ENCODE measurements at regions not wholly inside any gene's neighbourhood (a gene's known extent, or its start where the extent isn't known, plus 50 kb on each side); places are given as distances from the start of the nearest gene placed in this dataset.

DNA sequence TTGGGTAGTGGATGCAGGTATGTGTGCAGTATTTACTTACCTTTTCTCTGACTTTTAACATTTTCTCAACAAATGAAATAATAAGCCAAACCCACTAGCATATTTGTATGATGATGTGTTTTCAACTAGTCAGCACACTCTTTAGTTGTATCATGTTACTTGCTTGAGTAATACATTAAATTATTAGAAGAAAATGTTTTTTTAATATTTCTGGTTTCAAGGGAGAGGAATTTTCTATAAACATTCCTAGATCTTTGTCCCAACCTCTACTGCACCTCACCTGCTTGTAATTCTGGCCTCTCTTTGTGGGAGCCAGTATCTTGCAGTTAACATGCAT lies 161.8 kb upstream of the CBLB start:
- no peak for DNase-seq
- Histone ChIP-seq H3K27me3 (no peaks in the 10 kb centered on the region), H3K4me3 (no peak overlapping the region), H3K9me3 (no peaks in the 10 kb centered on the region), H3K36me3 (no peaks in the 10 kb centered on the region), H3K4me1 (peaks cover 0 to 5% (median 0%) of the 10 kb centered on the region in 4 donors), H3K27ac (no peak overlapping the region)
- TF ChIP-seq, protein P1, sequence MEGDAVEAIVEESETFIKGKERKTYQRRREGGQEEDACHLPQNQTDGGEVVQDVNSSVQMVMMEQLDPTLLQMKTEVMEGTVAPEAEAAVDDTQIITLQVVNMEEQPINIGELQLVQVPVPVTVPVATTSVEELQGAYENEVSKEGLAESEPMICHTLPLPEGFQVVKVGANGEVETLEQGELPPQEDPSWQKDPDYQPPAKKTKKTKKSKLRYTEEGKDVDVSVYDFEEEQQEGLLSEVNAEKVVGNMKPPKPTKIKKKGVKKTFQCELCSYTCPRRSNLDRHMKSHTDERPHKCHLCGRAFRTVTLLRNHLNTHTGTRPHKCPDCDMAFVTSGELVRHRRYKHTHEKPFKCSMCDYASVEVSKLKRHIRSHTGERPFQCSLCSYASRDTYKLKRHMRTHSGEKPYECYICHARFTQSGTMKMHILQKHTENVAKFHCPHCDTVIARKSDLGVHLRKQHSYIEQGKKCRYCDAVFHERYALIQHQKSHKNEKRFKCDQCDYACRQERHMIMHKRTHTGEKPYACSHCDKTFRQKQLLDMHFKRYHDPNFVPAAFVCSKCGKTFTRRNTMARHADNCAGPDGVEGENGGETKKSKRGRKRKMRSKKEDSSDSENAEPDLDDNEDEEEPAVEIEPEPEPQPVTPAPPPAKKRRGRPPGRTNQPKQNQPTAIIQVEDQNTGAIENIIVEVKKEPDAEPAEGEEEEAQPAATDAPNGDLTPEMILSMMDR (IDR thresholded peaks at IDR 0.05): no peak
- intact Hi-C loops (cut with DNase I; ENCODE audit: low total_unique reads): no loop called here

DNA sequence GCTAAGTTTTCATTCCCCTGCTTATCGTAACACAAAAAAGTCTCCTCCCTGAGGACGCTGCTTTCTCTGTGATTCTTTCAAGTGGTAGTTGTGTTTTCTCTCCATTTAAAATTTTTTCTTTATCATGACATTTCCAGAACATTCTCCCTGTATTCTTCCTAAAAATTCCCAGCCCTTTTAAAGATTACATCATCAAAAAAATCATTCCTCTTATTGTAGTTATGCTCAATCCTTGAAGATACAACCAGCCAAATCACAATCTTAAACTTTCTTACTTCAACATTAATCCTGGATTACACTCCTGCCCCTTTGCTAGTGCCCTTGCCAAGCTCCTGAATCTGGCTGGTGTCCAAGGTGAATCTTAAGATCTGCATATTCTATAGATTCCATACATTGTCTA lies 163.7 kb upstream of the CBLB start:
- Histone ChIP-seq H3K27ac (no peak overlapping the region), H3K9me3 (no peaks in the 10 kb centered on the region), H3K27me3 (no peaks in the 10 kb centered on the region), H3K4me1 (no peaks in the 10 kb centered on the region), H3K36me3 (no peaks in the 10 kb centered on the region), H3K4me3 (no peak overlapping the region)
- intact Hi-C loops (cut with DNase I; ENCODE audit: low total_unique reads): no loop called here
- DNase-seq: no peak
- TF ChIP-seq, protein P1 (IDR thresholded peaks at IDR 0.05): no peak

DNA sequence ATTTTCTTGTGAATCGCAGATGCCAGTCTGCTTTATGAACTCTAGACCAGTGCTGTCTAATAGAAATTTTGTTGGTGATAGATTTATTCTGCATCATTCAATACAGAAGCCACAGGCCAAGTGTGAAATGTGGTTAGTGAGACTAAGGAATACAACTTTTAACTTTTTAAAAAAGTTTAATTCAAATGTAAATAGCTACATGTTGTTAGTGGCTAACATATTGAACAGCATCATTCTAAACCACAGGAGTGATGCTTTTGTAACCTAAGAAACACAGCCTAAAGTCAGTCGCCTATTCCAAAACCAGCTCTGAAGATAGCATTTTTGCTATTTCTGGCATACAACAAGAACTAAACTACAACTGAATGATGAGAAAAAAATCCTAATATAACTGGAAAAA lies 164.8 kb upstream of the CBLB start:
- H3K27ac ChIP-seq: no peak overlapping the region
- no peaks in the 10 kb centered on the region for H3K27me3 ChIP-seq
- H3K36me3 ChIP-seq: no peaks in the 10 kb centered on the region
- DNase-seq: no peak
- no peaks in the 10 kb centered on the region for H3K4me1 ChIP-seq
- no peak overlapping the region for H3K4me3 ChIP-seq
- no peaks in the 10 kb centered on the region for H3K9me3 ChIP-seq
- TF ChIP-seq, protein P1 (IDR thresholded peaks at IDR 0.05): no peak
- intact Hi-C loops (cut with DNase I; ENCODE audit: low total_unique reads): no loop called here

DNA sequence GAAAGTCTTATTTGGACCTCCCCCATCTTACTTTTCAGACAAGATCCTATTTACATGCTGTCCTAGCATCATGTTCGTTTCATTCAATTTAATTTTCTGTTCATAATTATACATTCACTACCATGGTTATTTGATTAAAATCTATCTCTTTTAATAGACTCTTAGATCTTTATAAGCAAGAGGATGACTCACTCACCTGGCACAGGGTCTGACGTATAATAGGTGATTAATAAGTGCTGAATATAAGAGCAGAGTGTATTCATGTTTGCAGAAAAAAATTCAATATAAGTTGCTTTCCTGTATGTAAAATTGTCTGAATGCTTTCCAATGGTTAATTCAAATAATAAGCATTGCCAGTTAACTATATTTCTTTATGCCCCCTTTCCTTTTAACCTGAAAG lies 165.5 kb upstream of the CBLB start:
- TF ChIP-seq, protein P1 (IDR thresholded peaks at IDR 0.05): no peak
- H3K4me1 ChIP-seq: no peaks in the 10 kb centered on the region
- no peak overlapping the region for H3K4me3 ChIP-seq
- no peak overlapping the region for H3K27ac ChIP-seq
- H3K9me3 ChIP-seq: no peaks in the 10 kb centered on the region
- H3K36me3 ChIP-seq: no peaks in the 10 kb centered on the region
- H3K27me3 ChIP-seq: no peaks in the 10 kb centered on the region
- intact Hi-C loops (cut with DNase I; ENCODE audit: low total_unique reads): no loop called here
- no peak for DNase-seq

DNA sequence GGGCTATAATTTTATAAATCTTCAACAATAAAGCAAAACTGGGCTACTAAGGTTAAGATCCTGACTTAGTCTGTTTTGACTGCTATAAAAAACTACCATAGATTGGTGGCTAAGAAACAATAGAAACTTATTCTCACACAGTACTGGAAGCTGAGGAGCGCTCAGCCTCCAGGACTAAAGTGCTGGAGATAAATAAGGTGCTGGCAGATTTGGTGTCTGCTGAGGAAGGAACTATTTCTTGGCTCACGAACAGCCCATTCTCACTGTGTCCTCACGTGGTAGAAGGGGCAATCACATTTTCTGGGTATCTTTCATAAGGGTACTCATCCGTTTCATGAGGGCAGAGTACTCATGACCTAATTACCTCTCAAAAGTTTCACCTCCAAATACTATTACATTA lies 166.8 kb upstream of the CBLB start:
- TF ChIP-seq, protein P1 (IDR thresholded peaks at IDR 0.05): no peak
- intact Hi-C loops (cut with DNase I; ENCODE audit: low total_unique reads): no loop called here
- DNase-seq: no peak
- Histone ChIP-seq H3K36me3 (no peaks in the 10 kb centered on the region), H3K9me3 (no peaks in the 10 kb centered on the region), H3K4me3 (no peak overlapping the region), H3K27ac (no peak overlapping the region), H3K27me3 (no peaks in the 10 kb centered on the region), H3K4me1 (no peaks in the 10 kb centered on the region)

DNA sequence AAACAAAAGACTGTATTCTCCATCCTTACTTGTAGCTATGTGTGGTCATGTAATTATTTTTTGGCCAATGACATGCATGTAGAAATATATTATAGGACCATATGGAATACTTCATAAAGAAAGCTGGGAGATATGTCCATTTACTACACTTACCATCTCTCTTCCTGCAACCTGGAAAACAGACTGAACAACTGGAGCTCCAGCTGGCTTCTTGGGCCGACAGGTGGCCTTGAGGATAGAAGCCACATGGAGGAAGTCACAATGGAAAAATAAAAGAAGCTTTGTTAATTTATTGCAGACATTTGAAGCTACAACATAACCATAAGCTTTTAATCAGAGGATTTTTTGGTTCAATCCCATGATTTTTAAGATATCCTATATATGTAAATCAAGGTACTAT lies 167.9 kb upstream of the CBLB start:
- Histone ChIP-seq H3K27me3 (no peaks in the 10 kb centered on the region), H3K4me3 (no peak overlapping the region), H3K27ac (no peak overlapping the region), H3K4me1 (no peaks in the 10 kb centered on the region), H3K36me3 (no peaks in the 10 kb centered on the region), H3K9me3 (no peaks in the 10 kb centered on the region)
- intact Hi-C loops (cut with DNase I; ENCODE audit: low total_unique reads): no loop called here
- no peak for DNase-seq
- TF ChIP-seq, protein P1 (IDR thresholded peaks at IDR 0.05): no peak

Measured in tibial artery (tissue), 4 donors.